Gastroesophageal sphincter (tissue), 3 donors: ENCODE measurements at regions not wholly inside any gene's neighbourhood (a gene's known extent, or its start where the extent isn't known, plus 50 kb on each side); places are given as distances from the start of the nearest gene placed in this dataset.

Source experiments
- EP300 ChIP-seq: sonication (generic); formaldehyde crosslinking; IDR thresholded peaks from one replicate; pipeline ENCODE4 v1.6.1; 2017; ENCODE audit warnings: antibody characterized with exemption, mild to moderate bottlenecking
- POLR2A ChIP-seq, 2 donors: fragments of 450-650 bp; IDR thresholded peaks; one replicate each; pipeline ENCODE4 v1.6.1; 2017; ENCODE audit warnings: antibody characterized with exemption in 2 of 2, mild to moderate bottlenecking in 2 of 2, moderate library complexity in 1 of 2
- TF ChIP-seq, protein P1 (sequence below), 4 experiments: fragments of 200-600 bp in 2 of 4; fragments of 450-650 bp in 2 of 4; sonication (generic) in 1 of 4; IDR thresholded peaks; one replicate each; pipeline ENCODE4 v1.5.1; 2017 to 2019; ENCODE audit warnings: antibody characterized with exemption in 4 of 4, mild to moderate bottlenecking in 2 of 4, moderate library complexity in 2 of 4

DNA sequence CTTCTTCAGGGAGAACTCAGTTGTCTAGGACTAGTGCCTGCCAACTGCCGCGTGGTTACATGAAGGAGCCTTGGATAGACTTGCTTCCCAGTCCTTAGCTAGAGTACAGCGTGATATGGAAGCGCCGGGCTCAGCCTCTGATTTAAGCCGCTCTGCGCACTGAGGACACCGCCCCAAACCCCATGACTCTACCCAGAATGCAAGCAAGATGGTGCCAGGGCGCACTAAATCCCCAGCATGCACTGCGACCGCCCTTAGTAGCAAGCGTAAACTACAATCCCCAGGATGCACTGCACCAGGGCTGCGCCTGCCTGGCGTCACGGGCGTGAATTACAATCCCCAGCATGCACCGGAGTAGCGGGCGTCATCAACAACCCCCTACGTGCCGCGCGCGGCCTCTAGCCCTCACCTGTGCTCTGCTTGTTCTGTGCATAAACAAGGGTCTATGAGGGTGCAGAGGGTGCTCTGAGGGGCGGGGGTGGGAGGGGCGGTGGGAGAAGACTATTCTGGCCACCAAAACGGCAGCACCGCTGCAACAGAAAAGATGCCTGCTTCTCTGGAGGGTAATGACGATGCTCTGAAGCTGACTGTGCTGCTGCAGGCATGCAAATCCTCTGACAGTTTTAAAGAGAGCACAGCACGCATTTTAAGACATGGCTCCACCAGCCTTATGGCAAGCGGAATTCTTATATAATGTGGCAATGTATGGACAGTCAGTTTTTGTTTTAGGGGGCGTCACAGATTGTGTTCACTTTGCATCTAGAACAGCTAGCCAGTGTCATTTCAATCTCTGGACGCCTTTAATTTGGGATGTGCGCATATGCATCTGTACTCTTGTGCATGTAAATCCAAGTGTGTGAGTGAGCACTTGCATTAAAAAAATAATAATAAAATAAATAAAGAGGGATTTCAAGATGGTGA is 282.5 kb upstream of the MYT1L start:
- no peak for TF ChIP-seq POLR2A (IDR thresholded peaks at IDR 0.05)
- TF ChIP-seq, protein P1, sequence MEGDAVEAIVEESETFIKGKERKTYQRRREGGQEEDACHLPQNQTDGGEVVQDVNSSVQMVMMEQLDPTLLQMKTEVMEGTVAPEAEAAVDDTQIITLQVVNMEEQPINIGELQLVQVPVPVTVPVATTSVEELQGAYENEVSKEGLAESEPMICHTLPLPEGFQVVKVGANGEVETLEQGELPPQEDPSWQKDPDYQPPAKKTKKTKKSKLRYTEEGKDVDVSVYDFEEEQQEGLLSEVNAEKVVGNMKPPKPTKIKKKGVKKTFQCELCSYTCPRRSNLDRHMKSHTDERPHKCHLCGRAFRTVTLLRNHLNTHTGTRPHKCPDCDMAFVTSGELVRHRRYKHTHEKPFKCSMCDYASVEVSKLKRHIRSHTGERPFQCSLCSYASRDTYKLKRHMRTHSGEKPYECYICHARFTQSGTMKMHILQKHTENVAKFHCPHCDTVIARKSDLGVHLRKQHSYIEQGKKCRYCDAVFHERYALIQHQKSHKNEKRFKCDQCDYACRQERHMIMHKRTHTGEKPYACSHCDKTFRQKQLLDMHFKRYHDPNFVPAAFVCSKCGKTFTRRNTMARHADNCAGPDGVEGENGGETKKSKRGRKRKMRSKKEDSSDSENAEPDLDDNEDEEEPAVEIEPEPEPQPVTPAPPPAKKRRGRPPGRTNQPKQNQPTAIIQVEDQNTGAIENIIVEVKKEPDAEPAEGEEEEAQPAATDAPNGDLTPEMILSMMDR (IDR thresholded peaks at IDR 0.05), result peak in 2 of 4 experiments; percentile 14 to 37
- TF ChIP-seq EP300, result no peak
